GM23338 (cell line): ENCODE measurements at regions not wholly inside any gene's neighbourhood (a gene's known extent, or its start where the extent isn't known, plus 50 kb on each side); places are given as distances from the start of the nearest gene placed in this dataset.

Experiments
- ATAC-seq: fragments of 200-7000 bp; cut with Tn5 transposase; 3 replicates; pipeline ENCODE4 v1.9.1; 2020
- DNase-seq: peaks from one replicate; pipeline ENCODE4 v3.0.0-alpha.2; 2015; ENCODE audit warnings: low spot score
- H2AFZ ChIP-seq: fragments of 200-600 bp; sonication (generic); 2 replicates; pipeline ENCODE4 v1.8.0; 2016; ENCODE audit warnings: antibody characterized with exemption, mild to moderate bottlenecking, moderate library complexity
- H3F3A ChIP-seq: fragments of 200-600 bp; sonication (generic); replicated peaks from 2 replicates; pipeline ENCODE4 v1.8.0; 2017; ENCODE audit warnings: antibody characterized with exemption, mixed run types, low read depth
- H3K27ac ChIP-seq: fragments of 200-600 bp; sonication (generic); 2 replicates; pipeline ENCODE4 v1.6.1; 2016; ENCODE audit warnings: low read depth
- H3K27me3 ChIP-seq: fragments of 200-600 bp; sonication (generic); 2 replicates; pipeline ENCODE4 v1.8.0; 2016; ENCODE audit warnings: mild to moderate bottlenecking, mixed run types, moderate library complexity; ENCODE audit not compliant: insufficient read depth
- H3K36me3 ChIP-seq: fragments of 200-600 bp; sonication (generic); 2 replicates; pipeline ENCODE4 v1.8.0; 2016; ENCODE audit warnings: mild to moderate bottlenecking; ENCODE audit not compliant: insufficient read depth
- H3K4me1 ChIP-seq: fragments of 200-600 bp; sonication (generic); 2 replicates; pipeline ENCODE4 v1.8.0; 2016; ENCODE audit warnings: mild to moderate bottlenecking, moderate library complexity; ENCODE audit not compliant: insufficient read depth
- H3K4me2 ChIP-seq: fragments of 200-600 bp; sonication (generic); 2 replicates; pipeline ENCODE4 v1.7.1; 2017; ENCODE audit warnings: mixed run types
- H3K4me3 ChIP-seq: fragments of 200-600 bp; sonication (generic); 2 replicates; pipeline ENCODE4 v1.6.1; 2016; ENCODE audit warnings: mixed run types
- H3K79me2 ChIP-seq: fragments of 200-600 bp; sonication (generic); replicated peaks from 2 replicates; pipeline ENCODE4 v1.8.0; 2017; ENCODE audit warnings: mild to moderate bottlenecking; ENCODE audit not compliant: insufficient read depth
- H3K9me2 ChIP-seq: fragments of 200-600 bp; sonication (generic); 2 replicates; pipeline ENCODE4 v1.8.0; 2017; ENCODE audit not compliant: insufficient read depth
- H4K20me1 ChIP-seq: fragments of 200-600 bp; sonication (generic); replicated peaks from 2 replicates; pipeline ENCODE4 v1.8.0; 2017; ENCODE audit warnings: mild to moderate bottlenecking; ENCODE audit not compliant: insufficient read depth
- H3K27ac Mint-ChIP-seq: 2 replicates; pipeline ENCODE4 v1.8.0; 2020; ENCODE audit warnings: inconsistent platforms, mild to moderate bottlenecking, moderate library complexity, mixed read lengths
- H3K27me3 Mint-ChIP-seq: 3 replicates; pipeline ENCODE4 v1.8.0; 2022; ENCODE audit warnings: low read depth, mild to moderate bottlenecking, moderate library complexity, mixed read lengths, inconsistent platforms; ENCODE audit not compliant: insufficient read depth, poor library complexity
- H3K36me3 Mint-ChIP-seq: 3 replicates; pipeline ENCODE4 v1.8.0; 2021; ENCODE audit warnings: low read depth, mild to moderate bottlenecking, inconsistent platforms, moderate library complexity, mixed read lengths
- H3K4me1 Mint-ChIP-seq: 3 replicates; pipeline ENCODE4 v1.8.0; 2020; ENCODE audit warnings: mild to moderate bottlenecking, inconsistent platforms, mixed read lengths
- H3K4me3 Mint-ChIP-seq: 3 replicates; pipeline ENCODE4 v1.8.0; 2021; ENCODE audit warnings: moderate library complexity, mild to moderate bottlenecking, inconsistent platforms, mixed read lengths
- H3K9me3 Mint-ChIP-seq: 3 replicates; pipeline ENCODE4 v1.8.0; 2020; ENCODE audit warnings: moderate library complexity, mild to moderate bottlenecking, inconsistent platforms, mixed read lengths
- CREB1 ChIP-seq: fragments of 250-450 bp; sonication (Bioruptor Pico); IDR thresholded peaks from 2 replicates; pipeline ENCODE4 v1.5.0; 2020; ENCODE audit warnings: low read depth, mild to moderate bottlenecking, moderate library complexity
- EZH2 ChIP-seq: fragments of 200-600 bp; sonication (generic); IDR thresholded peaks from one replicate; pipeline ENCODE4 v1.8.0; 2017; ENCODE audit warnings: antibody characterized with exemption, mild to moderate bottlenecking, low read depth; ENCODE audit not compliant: unreplicated experiment
- EZH2phosphoT487 ChIP-seq: fragments of 200-600 bp; sonication (generic); IDR thresholded peaks from one replicate; pipeline ENCODE4 v1.8.1; 2018; ENCODE audit warnings: antibody characterized with exemption; ENCODE audit not compliant: unreplicated experiment
- JUNB ChIP-seq: IDR thresholded peaks from one replicate; pipeline ENCODE4 v1.6.1; 2016; ENCODE audit warnings: antibody characterized with exemption; ENCODE audit not compliant: unreplicated experiment
- NANOG ChIP-seq: IDR thresholded peaks from 2 replicates; pipeline ENCODE4 v1.6.1; 2016; ENCODE audit warnings: antibody characterized with exemption, borderline replicate concordance
- POLR2AphosphoS5 ChIP-seq: IDR thresholded peaks from 2 replicates; pipeline ENCODE4 v1.6.1; 2016; ENCODE audit warnings: antibody characterized with exemption, low read depth
- ZNF114 ChIP-seq: fragments of 250-450 bp; sonication (Bioruptor Pico); IDR thresholded peaks from 2 replicates; pipeline ENCODE4 v1.5.0; 2020; ENCODE audit warnings: mild to moderate bottlenecking, moderate library complexity
- ZNF331 ChIP-seq: fragments of 250-450 bp; sonication (Bioruptor Pico); IDR thresholded peaks from 2 replicates; pipeline ENCODE4 v1.5.0; 2020; ENCODE audit warnings: low read depth, mild to moderate bottlenecking, moderate library complexity
- TF ChIP-seq, protein P1 (sequence below): IDR thresholded peaks from 2 replicates; pipeline ENCODE4 v1.6.1; 2016; ENCODE audit warnings: antibody characterized with exemption
- TF ChIP-seq, protein P2 (sequence below), 2 experiments: fragments of 200-600 bp in 1 of 2; sonication (generic) in 1 of 2; conservative IDR thresholded peaks; 2 replicates each; pipeline versions ENCODE4 v1.5.1 to v1.6.1; 2016 to 2017; ENCODE audit warnings: antibody characterized with exemption in 2 of 2, low read depth in 2 of 2, mild to moderate bottlenecking in 2 of 2, moderate library complexity in 1 of 2
- TF ChIP-seq, protein P3 (sequence below): fragments of 250-450 bp; sonication (Bioruptor Pico); IDR thresholded peaks from 2 replicates; pipeline ENCODE4 v1.5.0; 2020; ENCODE audit warnings: mild to moderate bottlenecking, moderate library complexity

- TF ChIP-seq CREB1 (CRISPR knock-in tag) (no peak), ZNF114 (CRISPR knock-in tag) (no peak), EZH2phosphoT487 (no peak), NANOG (no peak), ZNF331 (CRISPR knock-in tag) (no peak), POLR2AphosphoS5 (no peak), EZH2 (no peak)
- TF ChIP-seq, protein P1, sequence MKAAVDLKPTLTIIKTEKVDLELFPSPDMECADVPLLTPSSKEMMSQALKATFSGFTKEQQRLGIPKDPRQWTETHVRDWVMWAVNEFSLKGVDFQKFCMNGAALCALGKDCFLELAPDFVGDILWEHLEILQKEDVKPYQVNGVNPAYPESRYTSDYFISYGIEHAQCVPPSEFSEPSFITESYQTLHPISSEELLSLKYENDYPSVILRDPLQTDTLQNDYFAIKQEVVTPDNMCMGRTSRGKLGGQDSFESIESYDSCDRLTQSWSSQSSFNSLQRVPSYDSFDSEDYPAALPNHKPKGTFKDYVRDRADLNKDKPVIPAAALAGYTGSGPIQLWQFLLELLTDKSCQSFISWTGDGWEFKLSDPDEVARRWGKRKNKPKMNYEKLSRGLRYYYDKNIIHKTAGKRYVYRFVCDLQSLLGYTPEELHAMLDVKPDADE: no peak
Measured at GRCh38 chr4:149102765-149103164, 660.6 kb upstream of the NR3C2 start (continued).

GRCh38 chr4:149101649-149102048 is 659.4 kb upstream of the NR3C2 start:
- H3K36me3 Mint-ChIP-seq: peaks cover 7% of the 10 kb centered on the region; the same call in 2 of the 3 replicates
- Histone ChIP-seq H3K27ac (no peak overlapping the region), H3K4me1 (no peaks in the 10 kb centered on the region), H3K36me3 (no peaks in the 10 kb centered on the region), H3K27me3 (no peaks in the 10 kb centered on the region), H3F3A (no peaks in the 10 kb centered on the region), H3K9me2 (peaks cover 16% of the 10 kb centered on the region; the same call in 1 of the 2 replicates), H3K4me3 (no peak overlapping the region), H4K20me1 (no peaks in the 10 kb centered on the region), H2AFZ (no peak overlapping the region), H3K4me2 (no peak overlapping the region), H3K79me2 (no peaks in the 10 kb centered on the region)
- TF ChIP-seq, protein P2, sequence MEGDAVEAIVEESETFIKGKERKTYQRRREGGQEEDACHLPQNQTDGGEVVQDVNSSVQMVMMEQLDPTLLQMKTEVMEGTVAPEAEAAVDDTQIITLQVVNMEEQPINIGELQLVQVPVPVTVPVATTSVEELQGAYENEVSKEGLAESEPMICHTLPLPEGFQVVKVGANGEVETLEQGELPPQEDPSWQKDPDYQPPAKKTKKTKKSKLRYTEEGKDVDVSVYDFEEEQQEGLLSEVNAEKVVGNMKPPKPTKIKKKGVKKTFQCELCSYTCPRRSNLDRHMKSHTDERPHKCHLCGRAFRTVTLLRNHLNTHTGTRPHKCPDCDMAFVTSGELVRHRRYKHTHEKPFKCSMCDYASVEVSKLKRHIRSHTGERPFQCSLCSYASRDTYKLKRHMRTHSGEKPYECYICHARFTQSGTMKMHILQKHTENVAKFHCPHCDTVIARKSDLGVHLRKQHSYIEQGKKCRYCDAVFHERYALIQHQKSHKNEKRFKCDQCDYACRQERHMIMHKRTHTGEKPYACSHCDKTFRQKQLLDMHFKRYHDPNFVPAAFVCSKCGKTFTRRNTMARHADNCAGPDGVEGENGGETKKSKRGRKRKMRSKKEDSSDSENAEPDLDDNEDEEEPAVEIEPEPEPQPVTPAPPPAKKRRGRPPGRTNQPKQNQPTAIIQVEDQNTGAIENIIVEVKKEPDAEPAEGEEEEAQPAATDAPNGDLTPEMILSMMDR (conservative IDR thresholded peaks at IDR 0.05; ENCODE audit: low read depth in 2 of 2): no peak
- TF ChIP-seq CREB1 (CRISPR knock-in tag) (no peak), ZNF331 (CRISPR knock-in tag) (no peak), JUNB (no peak)
- TF ChIP-seq, protein P3, sequence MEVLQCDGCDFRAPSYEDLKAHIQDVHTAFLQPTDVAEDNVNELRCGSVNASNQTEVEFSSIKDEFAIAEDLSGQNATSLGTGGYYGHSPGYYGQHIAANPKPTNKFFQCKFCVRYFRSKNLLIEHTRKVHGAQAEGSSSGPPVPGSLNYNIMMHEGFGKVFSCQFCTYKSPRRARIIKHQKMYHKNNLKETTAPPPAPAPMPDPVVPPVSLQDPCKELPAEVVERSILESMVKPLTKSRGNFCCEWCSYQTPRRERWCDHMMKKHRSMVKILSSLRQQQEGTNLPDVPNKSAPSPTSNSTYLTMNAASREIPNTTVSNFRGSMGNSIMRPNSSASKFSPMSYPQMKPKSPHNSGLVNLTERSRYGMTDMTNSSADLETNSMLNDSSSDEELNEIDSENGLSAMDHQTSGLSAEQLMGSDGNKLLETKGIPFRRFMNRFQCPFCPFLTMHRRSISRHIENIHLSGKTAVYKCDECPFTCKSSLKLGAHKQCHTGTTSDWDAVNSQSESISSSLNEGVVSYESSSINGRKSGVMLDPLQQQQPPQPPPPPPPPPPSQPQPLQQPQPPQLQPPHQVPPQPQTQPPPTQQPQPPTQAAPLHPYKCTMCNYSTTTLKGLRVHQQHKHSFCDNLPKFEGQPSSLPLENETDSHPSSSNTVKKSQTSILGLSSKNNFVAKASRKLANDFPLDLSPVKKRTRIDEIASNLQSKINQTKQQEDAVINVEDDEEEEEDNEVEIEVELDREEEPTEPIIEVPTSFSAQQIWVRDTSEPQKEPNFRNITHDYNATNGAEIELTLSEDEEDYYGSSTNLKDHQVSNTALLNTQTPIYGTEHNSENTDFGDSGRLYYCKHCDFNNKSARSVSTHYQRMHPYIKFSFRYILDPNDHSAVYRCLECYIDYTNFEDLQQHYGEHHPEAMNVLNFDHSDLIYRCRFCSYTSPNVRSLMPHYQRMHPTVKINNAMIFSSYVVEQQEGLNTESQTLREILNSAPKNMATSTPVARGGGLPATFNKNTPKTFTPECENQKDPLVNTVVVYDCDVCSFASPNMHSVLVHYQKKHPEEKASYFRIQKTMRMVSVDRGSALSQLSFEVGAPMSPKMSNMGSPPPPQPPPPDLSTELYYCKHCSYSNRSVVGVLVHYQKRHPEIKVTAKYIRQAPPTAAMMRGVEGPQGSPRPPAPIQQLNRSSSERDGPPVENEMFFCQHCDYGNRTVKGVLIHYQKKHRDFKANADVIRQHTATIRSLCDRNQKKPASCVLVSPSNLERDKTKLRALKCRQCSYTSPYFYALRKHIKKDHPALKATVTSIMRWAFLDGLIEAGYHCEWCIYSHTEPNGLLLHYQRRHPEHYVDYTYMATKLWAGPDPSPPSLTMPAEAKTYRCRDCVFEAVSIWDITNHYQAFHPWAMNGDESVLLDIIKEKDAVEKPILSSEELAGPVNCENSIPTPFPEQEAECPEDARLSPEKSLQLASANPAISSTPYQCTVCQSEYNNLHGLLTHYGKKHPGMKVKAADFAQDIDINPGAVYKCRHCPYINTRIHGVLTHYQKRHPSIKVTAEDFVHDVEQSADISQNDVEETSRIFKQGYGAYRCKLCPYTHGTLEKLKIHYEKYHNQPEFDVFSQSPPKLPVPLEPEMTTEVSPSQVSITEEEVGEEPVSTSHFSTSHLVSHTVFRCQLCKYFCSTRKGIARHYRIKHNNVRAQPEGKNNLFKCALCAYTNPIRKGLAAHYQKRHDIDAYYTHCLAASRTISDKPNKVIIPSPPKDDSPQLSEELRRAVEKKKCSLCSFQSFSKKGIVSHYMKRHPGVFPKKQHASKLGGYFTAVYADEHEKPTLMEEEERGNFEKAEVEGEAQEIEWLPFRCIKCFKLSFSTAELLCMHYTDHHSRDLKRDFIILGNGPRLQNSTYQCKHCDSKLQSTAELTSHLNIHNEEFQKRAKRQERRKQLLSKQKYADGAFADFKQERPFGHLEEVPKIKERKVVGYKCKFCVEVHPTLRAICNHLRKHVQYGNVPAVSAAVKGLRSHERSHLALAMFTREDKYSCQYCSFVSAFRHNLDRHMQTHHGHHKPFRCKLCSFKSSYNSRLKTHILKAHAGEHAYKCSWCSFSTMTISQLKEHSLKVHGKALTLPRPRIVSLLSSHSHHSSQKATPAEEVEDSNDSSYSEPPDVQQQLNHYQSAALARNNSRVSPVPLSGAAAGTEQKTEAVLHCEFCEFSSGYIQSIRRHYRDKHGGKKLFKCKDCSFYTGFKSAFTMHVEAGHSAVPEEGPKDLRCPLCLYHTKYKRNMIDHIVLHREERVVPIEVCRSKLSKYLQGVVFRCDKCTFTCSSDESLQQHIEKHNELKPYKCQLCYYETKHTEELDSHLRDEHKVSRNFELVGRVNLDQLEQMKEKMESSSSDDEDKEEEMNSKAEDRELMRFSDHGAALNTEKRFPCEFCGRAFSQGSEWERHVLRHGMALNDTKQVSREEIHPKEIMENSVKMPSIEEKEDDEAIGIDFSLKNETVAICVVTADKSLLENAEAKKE (CRISPR knock-in tag): no peak
- H3K4me3 Mint-ChIP-seq: no peak overlapping the region
- H3K4me1 Mint-ChIP-seq: no peaks in the 10 kb centered on the region
- no peak overlapping the region for H3K27ac Mint-ChIP-seq
- ATAC-seq: no peak
- H3K9me3 Mint-ChIP-seq: peaks cover 15% of the 10 kb centered on the region; the same call in 2 of the 3 replicates
- DNase-seq: no peak
- no peaks in the 10 kb centered on the region for H3K27me3 Mint-ChIP-seq
